Panc1 (cell line): ENCODE measurements at regions not wholly inside any gene's neighbourhood (a gene's known extent, or its start where the extent isn't known, plus 50 kb on each side); places are given as distances from the start of the nearest gene placed in this dataset.

Experiments
- CTCF ChIP-seq: fragments of 450-650 bp; IDR thresholded peaks from 2 replicates; pipeline ENCODE4 v1.5.1; 2017; ENCODE audit warnings: mild to moderate bottlenecking
- POLR2AphosphoS5 ChIP-seq: IDR thresholded peaks from 2 replicates; pipeline ENCODE4 v1.6.1; 2012; ENCODE audit warnings: mild to moderate bottlenecking, low read depth, low read length, moderate library complexity
- REST ChIP-seq, 2 experiments: IDR thresholded peaks; 2 replicates each; pipeline ENCODE4 v1.6.1; 2011 to 2012; ENCODE audit warnings: low read depth in 2 of 2, control low read depth in 1 of 2, low read length in 1 of 2, mild to moderate bottlenecking in 1 of 2, moderate library complexity in 1 of 2; ENCODE audit not compliant: insufficient read depth in 1 of 2
- SIN3A ChIP-seq: IDR thresholded peaks from 2 replicates; pipeline ENCODE4 v1.6.1; 2012; ENCODE audit warnings: low read depth, mild to moderate bottlenecking, low read length, moderate library complexity, borderline replicate concordance; ENCODE audit not compliant: insufficient read depth
- TCF7L2 ChIP-seq: IDR thresholded peaks from 2 replicates; pipeline ENCODE4 v1.6.1; 2011; ENCODE audit warnings: mild to moderate bottlenecking, low read depth, low read length, inconsistent platforms

GRCh38 chr6:48525849-48526248, 414.9 kb upstream of the PTCHD4 start:
- no peak for TF ChIP-seq CTCF
- no peak for TF ChIP-seq POLR2AphosphoS5
- no peak for TF ChIP-seq REST (IDR thresholded peaks at IDR 0.05; ENCODE audit: insufficient read depth in 1 of 2, low read depth in 2 of 2, low read length in 1 of 2)
- no peak for TF ChIP-seq SIN3A
- TF ChIP-seq TCF7L2 = no peak
